ENCODE measurements at regions not wholly inside any gene's neighbourhood (a gene's known extent, or its start where the extent isn't known, plus 50 kb on each side); places are given as distances from the start of the nearest gene placed in this dataset.

GRCh38 chr2:219702796-219703545 lies 75.5 kb downstream of the SLC4A3 start (continued):
- TF ChIP-seq RCOR2 (CRISPR knock-in tag; IDR thresholded peaks at IDR 0.05): no peak

- Histone ChIP-seq H3K9me3 (ENCODE audit: low read length) (no peaks in the 10 kb centered on the region), H3K36me3 (replicated peaks in 1 of 2; ENCODE audit: control insufficient read depth in 1 of 2, insufficient read depth in 2 of 2, low read length in 2 of 2) (no peaks in the 10 kb centered on the region), H3K4me2 (ENCODE audit: low read depth, low read length) (no peak overlapping the region), H3K27ac (ENCODE audit: extremely low read length, insufficient read depth, low read length) (no peak overlapping the region), H3K4me1 (ENCODE audit: insufficient read depth, low read length) (peaks cover 1% of the 10 kb centered on the region), H4K20me1 (ENCODE audit: insufficient read depth, low read length) (no peaks in the 10 kb centered on the region), H3K27me3 (ENCODE audit: control insufficient read depth in 1 of 2, insufficient read depth in 2 of 2, low read length in 2 of 2) (peaks cover 3 to 13% of the 10 kb centered on the region in 2 experiments; a peak in 3 of 5 replicates), H3K4me3 (replicated peaks in 1 of 3; ENCODE audit: insufficient read depth in 1 of 3, low read depth in 2 of 3, low read length in 3 of 3) (no peak overlapping the region), H3K79me2 (ENCODE audit: insufficient read depth, low read length) (no peaks in the 10 kb centered on the region), H2AFZ (ENCODE audit: low read length) (no peak overlapping the region), H3K9ac (ENCODE audit: insufficient read depth, low read depth, low read length) (no peak overlapping the region)
- intact Hi-C loops (cut with micrococcal nuclease; ENCODE audit: unreplicated experiment): no loop called here
- no peak for ATAC-seq
- WGBS (ENCODE audit: low lambda C conversion rate): 18% methylated on average over 2 of the region's 2 CpGs
- FAIRE-seq: no peak
- ChIA-PET CTCF (ENCODE audit: low intra/inter-chr PET ratio, low total read pairs) (no interaction called here), POLR2A (no interaction called here)
- DNase-seq (ENCODE audit: low spot score): no peak
- in situ Hi-C loops (cut with HindIII; ENCODE audit: extremely low pct_ligation_motif_present, low pct_unique_long_range_greater_than_20kb): no loop called here
- no TSS peak for BruUV-seq (replicated peaks)
- TF ChIP-seq KIAA2018 (CRISPR knock-in tag; IDR thresholded peaks at IDR 0.05; ENCODE audit: borderline replicate concordance) (no peak), NFE2L2 (IDR thresholded peaks at IDR 0.05; ENCODE audit: low read length) (no peak), ZNF275 (CRISPR knock-in tag; IDR thresholded peaks at IDR 0.05; ENCODE audit: borderline replicate concordance) (no peak), RBM39 (IDR thresholded peaks at IDR 0.05; ENCODE audit: low read depth, low read length, poor library complexity, severe bottlenecking) (no peak), IKZF5 (CRISPR knock-in tag; IDR thresholded peaks at IDR 0.05) (no peak), FOXK2 (IDR thresholded peaks at IDR 0.05) (no peak), UBTF (CRISPR knock-in tag; IDR thresholded peaks at IDR 0.05) (no peak), U2AF2 (IDR thresholded peaks at IDR 0.05; ENCODE audit: low read depth, low read length) (no peak)
Measured at GRCh38 chr2:219704878-219705277, 77.4 kb downstream of the SLC4A3 start.
